ENCODE measurements at regions not wholly inside any gene's neighbourhood (a gene's known extent, or its start where the extent isn't known, plus 50 kb on each side); places are given as distances from the start of the nearest gene placed in this dataset.
A peak's percentile ranks its signal among the peaks of the same experiment; 100 is the strongest.

DNA sequence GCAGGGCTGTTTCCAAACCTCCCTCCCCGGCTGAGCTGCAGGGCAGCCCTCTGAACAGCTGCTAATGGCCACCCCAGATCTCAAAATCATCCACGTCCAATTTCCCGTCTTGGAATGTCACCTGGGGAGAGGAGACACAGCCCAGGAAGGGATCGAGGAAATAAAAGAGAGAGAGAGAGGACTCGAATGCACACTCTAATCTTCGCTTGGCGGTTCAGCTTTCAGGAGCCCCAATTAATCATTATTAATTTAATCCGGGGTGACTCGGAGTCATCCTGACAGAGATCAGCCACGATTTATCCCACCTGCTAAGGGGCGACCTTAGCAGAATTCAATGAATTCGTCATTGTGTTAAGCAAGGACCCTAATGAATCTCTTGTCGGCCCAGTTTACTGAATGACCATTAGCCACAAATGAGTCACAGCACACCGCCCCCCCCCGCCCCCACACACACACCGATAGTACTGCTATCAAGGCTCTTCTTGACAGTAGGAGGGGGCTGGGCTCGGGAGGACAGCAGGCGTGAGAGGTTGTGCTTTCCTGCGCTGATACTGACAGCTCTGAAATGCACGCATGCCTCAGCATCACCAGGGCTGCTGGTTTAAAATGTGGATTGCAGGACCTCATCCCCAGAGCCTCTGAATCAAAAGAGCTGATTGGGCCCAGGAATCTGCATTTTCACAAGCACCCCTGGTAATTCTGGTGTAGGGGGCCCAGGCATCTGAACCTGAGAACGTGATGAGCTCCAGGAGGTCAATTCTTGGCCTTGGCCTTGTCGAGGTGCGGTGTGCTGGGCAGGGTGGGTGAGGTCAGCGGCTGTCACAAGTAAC, 190.0 kb upstream of the CIBAR2 start:
- Histone ChIP-seq H2AK5ac (ENCODE audit: insufficient read length, low read length) (no peak overlapping the region), H4K91ac (ENCODE audit: insufficient read length, low read depth, low read length) (no peak overlapping the region), H4K20me1 (ENCODE audit: control insufficient read depth, insufficient read depth, insufficient read length) (no peaks in the 10 kb centered on the region), H3K4ac (ENCODE audit: low read depth, low read length) (no peak overlapping the region), H3K9ac (ENCODE audit: extremely low read depth, insufficient read length, low read length) (no peak overlapping the region), H3K9me3 (ENCODE audit: control insufficient read depth, low read depth, low read length) (no peaks in the 10 kb centered on the region), H3K18ac (ENCODE audit: insufficient read length, low read depth, low read length) (no peak overlapping the region), H2BK20ac (ENCODE audit: low read depth, low read length, poor library complexity, severe bottlenecking) (no peak overlapping the region), H3K23me2 (ENCODE audit: insufficient read length, low read depth, low read length, poor library complexity, severe bottlenecking) (no peaks in the 10 kb centered on the region), H2AFZ (ENCODE audit: low read length) (no peak overlapping the region), H3K14ac (ENCODE audit: insufficient read depth, low read length) (no peak overlapping the region), H2BK5ac (ENCODE audit: insufficient read length, low read length) (no peak overlapping the region), H3K23ac (ENCODE audit: insufficient read length, low read depth, low read length) (no peak overlapping the region), H3K4me2 (ENCODE audit: insufficient read depth, insufficient read length, low read length) (no peak overlapping the region), H3K56ac (ENCODE audit: insufficient read length, low read depth, low read length) (no peak overlapping the region), H3T11ph (ENCODE audit: low read length) (no peak overlapping the region), H3K27me3 (ENCODE audit: insufficient read depth, low read length) (no peaks in the 10 kb centered on the region), H2BK12ac (ENCODE audit: insufficient read length, low read depth, low read length) (no peak overlapping the region), H4K5ac (ENCODE audit: insufficient read length, low read depth, low read length) (no peak overlapping the region), H3K4me1 (ENCODE audit: insufficient read depth, low read length) (no peaks in the 10 kb centered on the region; the same call in 1 of the 2 replicates), H2BK15ac (ENCODE audit: low read depth, low read length) (no peak overlapping the region), H3K27ac (ENCODE audit: insufficient read length, low read depth, low read length) (no peak overlapping the region), H2BK120ac (ENCODE audit: low read depth, low read length, poor library complexity, severe bottlenecking) (no peak overlapping the region), H4K8ac (replicated peaks; ENCODE audit: insufficient read length, low read depth, low read length) (no peak overlapping the region), H3K79me1 (ENCODE audit: insufficient read depth, low read depth, low read length, poor library complexity, severe bottlenecking) (no peaks in the 10 kb centered on the region), H3K79me2 (ENCODE audit: insufficient read depth, low read length) (no peaks in the 10 kb centered on the region)
- TF ChIP-seq, protein P1, sequence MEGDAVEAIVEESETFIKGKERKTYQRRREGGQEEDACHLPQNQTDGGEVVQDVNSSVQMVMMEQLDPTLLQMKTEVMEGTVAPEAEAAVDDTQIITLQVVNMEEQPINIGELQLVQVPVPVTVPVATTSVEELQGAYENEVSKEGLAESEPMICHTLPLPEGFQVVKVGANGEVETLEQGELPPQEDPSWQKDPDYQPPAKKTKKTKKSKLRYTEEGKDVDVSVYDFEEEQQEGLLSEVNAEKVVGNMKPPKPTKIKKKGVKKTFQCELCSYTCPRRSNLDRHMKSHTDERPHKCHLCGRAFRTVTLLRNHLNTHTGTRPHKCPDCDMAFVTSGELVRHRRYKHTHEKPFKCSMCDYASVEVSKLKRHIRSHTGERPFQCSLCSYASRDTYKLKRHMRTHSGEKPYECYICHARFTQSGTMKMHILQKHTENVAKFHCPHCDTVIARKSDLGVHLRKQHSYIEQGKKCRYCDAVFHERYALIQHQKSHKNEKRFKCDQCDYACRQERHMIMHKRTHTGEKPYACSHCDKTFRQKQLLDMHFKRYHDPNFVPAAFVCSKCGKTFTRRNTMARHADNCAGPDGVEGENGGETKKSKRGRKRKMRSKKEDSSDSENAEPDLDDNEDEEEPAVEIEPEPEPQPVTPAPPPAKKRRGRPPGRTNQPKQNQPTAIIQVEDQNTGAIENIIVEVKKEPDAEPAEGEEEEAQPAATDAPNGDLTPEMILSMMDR (conservative IDR thresholded peaks at IDR 0.05), result no peak
- WGBS (ENCODE audit: extremely low coverage, insufficient read length, low lambda C conversion rate), result no CpG with 5 or more reads among the region's 24 CpGs
- Mint-ChIP-seq H3K27me3 (ENCODE audit: low read depth) (peaks cover 28% of the 10 kb centered on the region), H3K4me1 (peaks cover 26 to 33% of the 10 kb centered on the region in 2 experiments), H3K4me3 (no peak overlapping the region; a peak in 1 of 5 replicates), H3K27ac (peak overlapping the region in 1 of 3 experiments; percentile 17; a peak in 1 of 7 replicates), H3K36me3 (ENCODE audit: insufficient read depth in 1 of 3, low read depth in 3 of 3) (no peaks in the 10 kb centered on the region; a peak in 1 of 7 replicates), H3K9me3 (no peaks in the 10 kb centered on the region; a peak in 1 of 5 replicates)
- no peak for DNase-seq

Data from H9 (cell line).